ENCODE measurements at regions not wholly inside any gene's neighbourhood (a gene's known extent, or its start where the extent isn't known, plus 50 kb on each side); places are given as distances from the start of the nearest gene placed in this dataset.

DNA sequence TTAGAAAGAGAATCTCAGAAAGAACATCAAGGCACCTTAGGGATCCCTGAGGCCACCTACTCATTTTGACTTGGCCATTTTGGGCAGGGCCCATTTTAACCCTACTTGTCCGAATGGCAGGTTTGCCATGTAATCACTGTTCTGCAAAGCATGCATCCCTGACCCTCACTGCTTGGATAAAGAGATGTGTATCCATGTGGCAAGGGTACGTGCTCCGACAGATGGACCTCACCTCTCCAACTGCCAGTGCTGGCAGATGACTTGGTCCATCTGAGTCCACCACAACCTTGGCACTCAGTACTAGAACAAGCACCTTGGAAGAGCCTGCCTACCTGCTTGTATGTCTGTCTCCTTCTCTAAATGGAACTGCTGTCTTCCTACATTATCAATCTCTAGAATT, 139.4 kb downstream of the SPATA19 start:
- Histone ChIP-seq H3K4me3 (ENCODE audit: low read depth in 1 of 2, low read length in 2 of 2) (no peak overlapping the region), H3K36me3 (ENCODE audit: control insufficient read depth in 2 of 2, insufficient read depth in 2 of 2, low read length in 1 of 2) (no peaks in the 10 kb centered on the region), H3K27ac (ENCODE audit: low read depth in 2 of 2, low read length in 1 of 2) (no peak overlapping the region), H3K27me3 (ENCODE audit: control insufficient read depth in 1 of 2, insufficient read depth in 2 of 2, low read length in 2 of 2) (no peaks in the 10 kb centered on the region), H3K9me3 (ENCODE audit: control insufficient read depth in 2 of 2, insufficient read depth in 1 of 2, low read depth in 1 of 2, low read length in 1 of 2) (no peaks in the 10 kb centered on the region), H3K4me1 (ENCODE audit: control insufficient read depth in 2 of 2, insufficient read depth in 2 of 2, low read length in 1 of 2) (no peaks in the 10 kb centered on the region)
- WGBS, 2 donors: 90 to 91% methylated on average over 3 of the region's 3 CpGs

DNA sequence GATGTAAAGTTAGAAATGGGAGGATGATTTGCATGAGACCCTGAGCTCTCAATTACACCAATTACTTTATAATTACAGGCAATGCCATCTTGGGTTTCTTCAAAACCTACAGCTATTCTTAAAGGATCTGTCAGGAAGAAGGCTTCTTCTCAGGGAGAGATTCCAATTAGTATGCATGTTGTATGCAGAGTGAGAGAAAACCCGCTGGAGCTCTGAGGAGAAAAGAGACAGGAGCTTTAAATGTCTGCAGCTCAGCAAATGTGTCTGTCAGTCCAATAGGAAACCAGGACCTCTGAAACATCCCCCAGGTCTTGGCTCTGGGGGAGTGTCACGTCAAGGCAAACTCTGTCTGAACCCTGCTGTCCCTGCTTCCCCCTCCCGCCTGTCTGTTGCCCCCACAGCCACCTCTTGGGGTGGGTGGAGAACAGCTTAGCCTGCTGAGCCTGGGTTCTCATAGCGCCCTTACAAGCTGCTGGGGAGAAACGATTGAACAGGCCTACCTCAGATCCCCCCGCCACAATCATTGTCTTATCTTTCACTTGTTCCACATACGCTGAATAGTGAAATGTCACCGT, 140.2 kb downstream of the SPATA19 start:
- WGBS, 2 donors: 64 to 66% methylated on average over 8 of the region's 8 CpGs
- no peaks in the 10 kb centered on the region for H3K27me3 ChIP-seq (ENCODE audit: control insufficient read depth in 1 of 2, insufficient read depth in 2 of 2, low read length in 2 of 2)

DNA sequence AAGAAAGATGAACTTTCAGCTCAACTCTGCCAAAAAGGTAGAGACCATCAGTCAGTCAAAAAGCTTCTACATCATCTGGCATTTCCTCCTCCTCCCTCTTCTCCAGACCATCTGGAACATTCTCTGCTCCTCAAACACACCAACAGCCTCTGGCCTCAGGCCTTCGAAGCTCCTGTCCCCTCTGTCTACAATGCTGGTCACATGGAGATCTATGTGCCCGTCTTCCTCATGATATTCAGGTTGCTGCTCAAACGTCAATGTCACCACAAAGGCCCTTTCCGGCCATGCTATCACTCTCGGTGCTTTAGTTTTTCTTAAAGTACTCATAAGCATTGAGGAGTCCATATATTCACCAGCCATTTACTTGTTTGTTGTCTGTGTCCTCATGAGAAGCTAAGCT, 146.2 kb downstream of the SPATA19 start:
- H3K4me1 ChIP-seq (ENCODE audit: control insufficient read depth in 2 of 2, insufficient read depth in 2 of 2, low read length in 1 of 2): no peaks in the 10 kb centered on the region
- no peaks in the 10 kb centered on the region for H3K9me3 ChIP-seq (ENCODE audit: control insufficient read depth in 2 of 2, insufficient read depth in 1 of 2, low read depth in 1 of 2, low read length in 1 of 2)
- H3K27me3 ChIP-seq (ENCODE audit: control insufficient read depth in 1 of 2, insufficient read depth in 2 of 2, low read length in 2 of 2): no peaks in the 10 kb centered on the region
- no peaks in the 10 kb centered on the region for H3K36me3 ChIP-seq (ENCODE audit: control insufficient read depth in 2 of 2, insufficient read depth in 2 of 2, low read length in 1 of 2)
- no peak overlapping the region for H3K27ac ChIP-seq (ENCODE audit: low read depth in 2 of 2, low read length in 1 of 2)
- WGBS, 2 donors: 83 to 87% methylated on average over 5 of the region's 5 CpGs
- no peak overlapping the region for H3K4me3 ChIP-seq (ENCODE audit: low read depth in 1 of 2, low read length in 2 of 2)

More for the DNA sequence above, 140.2 kb downstream of the SPATA19 start:
- no peaks in the 10 kb centered on the region for H3K4me1 ChIP-seq (ENCODE audit: control insufficient read depth in 2 of 2, insufficient read depth in 2 of 2, low read length in 1 of 2)
- no peak overlapping the region for H3K27ac ChIP-seq (ENCODE audit: low read depth in 2 of 2, low read length in 1 of 2)
- no peaks in the 10 kb centered on the region for H3K36me3 ChIP-seq (ENCODE audit: control insufficient read depth in 2 of 2, insufficient read depth in 2 of 2, low read length in 1 of 2)
- H3K4me3 ChIP-seq (ENCODE audit: low read depth in 1 of 2, low read length in 2 of 2): no peak overlapping the region
- no peaks in the 10 kb centered on the region for H3K9me3 ChIP-seq (ENCODE audit: control insufficient read depth in 2 of 2, insufficient read depth in 1 of 2, low read depth in 1 of 2, low read length in 1 of 2)

DNA sequence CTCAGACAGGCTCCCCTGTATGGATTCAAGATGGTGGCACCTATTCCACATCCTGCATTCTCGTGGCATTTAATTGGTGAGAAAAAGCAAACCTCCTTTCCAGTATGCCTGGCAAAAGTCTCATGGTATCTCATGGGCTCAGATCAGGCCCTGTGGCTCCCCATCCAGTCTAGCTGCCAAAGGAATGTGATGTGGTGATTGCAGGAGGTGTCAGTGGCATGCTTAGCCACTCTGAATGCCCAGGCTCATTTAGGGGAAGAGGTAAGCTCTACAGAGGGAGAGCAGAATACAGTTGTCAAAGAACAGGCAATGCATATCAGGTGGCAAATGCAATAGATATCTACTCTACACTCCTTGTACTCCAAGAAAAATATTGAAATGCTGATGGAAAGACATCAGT, 146.7 kb downstream of the SPATA19 start:
- Histone ChIP-seq H3K27me3 (ENCODE audit: control insufficient read depth in 1 of 2, insufficient read depth in 2 of 2, low read length in 2 of 2) (no peaks in the 10 kb centered on the region), H3K9me3 (ENCODE audit: control insufficient read depth in 2 of 2, insufficient read depth in 1 of 2, low read depth in 1 of 2, low read length in 1 of 2) (no peaks in the 10 kb centered on the region), H3K27ac (ENCODE audit: low read depth in 2 of 2, low read length in 1 of 2) (no peak overlapping the region), H3K36me3 (ENCODE audit: control insufficient read depth in 2 of 2, insufficient read depth in 2 of 2, low read length in 1 of 2) (no peaks in the 10 kb centered on the region), H3K4me3 (ENCODE audit: low read depth in 1 of 2, low read length in 2 of 2) (no peak overlapping the region), H3K4me1 (ENCODE audit: control insufficient read depth in 2 of 2, insufficient read depth in 2 of 2, low read length in 1 of 2) (no peaks in the 10 kb centered on the region)
- WGBS, 2 donors: 63 to 78% methylated on average over 1 of the region's 1 CpG

DNA sequence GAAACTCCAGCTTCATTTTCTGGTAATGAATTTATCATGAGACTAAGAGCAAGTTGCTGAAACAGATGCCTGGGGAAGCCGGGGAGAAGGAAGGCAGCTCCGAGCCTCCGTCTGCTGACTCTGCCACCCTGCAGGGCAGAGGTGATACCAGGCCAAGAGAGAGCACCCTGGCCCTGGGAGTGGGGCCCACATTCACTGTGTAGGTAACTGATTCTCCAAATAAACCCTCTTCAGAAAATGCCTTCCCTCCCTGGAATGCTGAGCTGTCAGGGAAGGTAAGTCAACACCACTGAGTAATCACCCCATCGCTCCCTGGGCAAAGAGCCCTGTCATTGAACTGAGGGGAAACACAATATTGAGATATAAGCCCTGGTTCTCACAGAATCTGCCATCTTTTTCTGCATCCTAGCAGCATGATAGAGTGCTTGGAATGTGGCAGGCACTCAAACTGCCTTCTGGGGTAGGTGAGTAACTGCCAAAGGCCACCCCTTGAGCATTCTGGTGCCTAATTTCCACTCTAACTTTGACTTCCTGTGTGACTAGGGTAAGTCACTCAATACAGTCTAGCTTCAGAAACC, 147.6 kb downstream of the SPATA19 start:
- H3K4me1 ChIP-seq (ENCODE audit: control insufficient read depth in 2 of 2, insufficient read depth in 2 of 2, low read length in 1 of 2): no peaks in the 10 kb centered on the region
- H3K36me3 ChIP-seq (ENCODE audit: control insufficient read depth in 2 of 2, insufficient read depth in 2 of 2, low read length in 1 of 2): no peaks in the 10 kb centered on the region
- no peaks in the 10 kb centered on the region for H3K27me3 ChIP-seq (ENCODE audit: control insufficient read depth in 1 of 2, insufficient read depth in 2 of 2, low read length in 2 of 2)
- H3K4me3 ChIP-seq (ENCODE audit: low read depth in 1 of 2, low read length in 2 of 2): no peak overlapping the region
- H3K9me3 ChIP-seq (ENCODE audit: control insufficient read depth in 2 of 2, insufficient read depth in 1 of 2, low read depth in 1 of 2, low read length in 1 of 2): no peaks in the 10 kb centered on the region
- no peak overlapping the region for H3K27ac ChIP-seq (ENCODE audit: low read depth in 2 of 2, low read length in 1 of 2)
- 79 to 84% methylated on average over 4 of the region's 4 CpGs for WGBS, 2 donors

DNA sequence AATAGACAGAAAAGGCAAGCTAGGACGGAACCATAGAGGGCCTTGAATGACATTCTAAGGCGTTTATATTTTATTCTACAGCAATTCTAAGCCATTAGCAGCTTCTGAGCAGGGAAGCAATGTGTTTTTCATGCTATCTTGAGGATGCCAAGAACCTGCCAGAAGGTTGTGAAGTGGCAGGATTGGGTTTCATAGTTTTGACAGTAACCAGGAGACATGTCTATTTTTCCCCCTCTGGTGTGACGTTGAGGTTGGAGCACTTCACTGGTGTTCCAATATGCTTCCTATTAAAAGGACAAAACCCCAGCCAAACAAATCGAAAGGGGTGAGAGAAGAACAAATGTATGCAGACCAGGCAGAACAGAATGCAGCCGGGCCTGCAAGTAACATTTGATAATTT, 148.2 kb downstream of the SPATA19 start:
- Histone ChIP-seq H3K27me3 (ENCODE audit: control insufficient read depth in 1 of 2, insufficient read depth in 2 of 2, low read length in 2 of 2) (no peaks in the 10 kb centered on the region), H3K27ac (ENCODE audit: low read depth in 2 of 2, low read length in 1 of 2) (no peak overlapping the region), H3K4me3 (ENCODE audit: low read depth in 1 of 2, low read length in 2 of 2) (no peak overlapping the region), H3K9me3 (ENCODE audit: control insufficient read depth in 2 of 2, insufficient read depth in 1 of 2, low read depth in 1 of 2, low read length in 1 of 2) (no peaks in the 10 kb centered on the region), H3K36me3 (ENCODE audit: control insufficient read depth in 2 of 2, insufficient read depth in 2 of 2, low read length in 1 of 2) (no peaks in the 10 kb centered on the region), H3K4me1 (ENCODE audit: control insufficient read depth in 2 of 2, insufficient read depth in 2 of 2, low read length in 1 of 2) (no peaks in the 10 kb centered on the region)
- 59 to 60% methylated on average over 5 of the region's 5 CpGs for WGBS, 2 donors

DNA sequence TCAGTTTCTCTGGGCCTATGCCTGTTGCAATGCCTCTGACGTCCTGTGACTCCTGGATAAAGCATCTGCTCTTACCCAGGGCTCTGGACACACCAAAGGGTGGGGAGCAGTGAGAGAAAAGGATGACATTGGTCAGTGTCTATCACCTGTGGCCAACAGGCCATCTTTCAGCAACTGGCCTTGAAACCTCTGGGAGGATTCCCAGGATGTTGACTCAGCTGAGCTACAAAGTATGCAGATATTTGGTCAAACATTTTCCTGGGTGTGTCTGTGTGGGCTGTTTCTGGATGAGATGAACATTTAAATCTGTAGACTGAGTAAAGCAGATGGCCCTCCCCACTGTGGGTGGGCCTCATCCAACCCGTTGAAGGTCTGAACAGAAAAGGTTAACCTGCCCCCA, 149.9 kb downstream of the SPATA19 start:
- 54 to 57% methylated on average over 2 of the region's 2 CpGs for WGBS, 2 donors
- H3K4me1 ChIP-seq (ENCODE audit: control insufficient read depth in 2 of 2, insufficient read depth in 2 of 2, low read length in 1 of 2): no peaks in the 10 kb centered on the region
- H3K27ac ChIP-seq (ENCODE audit: low read depth in 2 of 2, low read length in 1 of 2): no peak overlapping the region
- no peak overlapping the region for H3K4me3 ChIP-seq (ENCODE audit: low read depth in 1 of 2, low read length in 2 of 2)
- no peaks in the 10 kb centered on the region for H3K36me3 ChIP-seq (ENCODE audit: control insufficient read depth in 2 of 2, insufficient read depth in 2 of 2, low read length in 1 of 2)
- no peaks in the 10 kb centered on the region for H3K9me3 ChIP-seq (ENCODE audit: control insufficient read depth in 2 of 2, insufficient read depth in 1 of 2, low read depth in 1 of 2, low read length in 1 of 2)
- H3K27me3 ChIP-seq (ENCODE audit: control insufficient read depth in 1 of 2, insufficient read depth in 2 of 2, low read length in 2 of 2): no peaks in the 10 kb centered on the region

DNA sequence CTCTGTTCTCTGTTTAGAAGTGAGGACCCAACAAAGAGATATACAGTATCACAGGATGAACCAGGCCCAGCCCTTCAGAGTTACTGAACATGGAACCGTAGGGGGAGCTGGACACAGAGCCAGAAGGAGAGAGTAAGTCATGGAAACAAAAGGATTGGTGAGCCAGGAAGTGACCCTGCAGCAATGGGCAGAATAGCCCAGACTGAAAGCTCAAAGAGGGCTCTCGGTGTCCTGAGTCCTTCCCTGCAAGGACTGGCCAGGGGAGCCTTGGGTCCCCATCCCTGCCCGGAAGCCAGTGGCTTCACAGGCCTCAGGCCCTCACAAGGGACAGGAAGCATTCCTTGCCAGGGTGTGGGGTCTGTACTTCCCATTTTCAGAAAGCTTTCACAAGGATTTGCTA, 150.6 kb downstream of the SPATA19 start:
- Histone ChIP-seq H3K4me1 (ENCODE audit: control insufficient read depth in 2 of 2, insufficient read depth in 2 of 2, low read length in 1 of 2) (no peaks in the 10 kb centered on the region), H3K27ac (ENCODE audit: low read depth in 2 of 2, low read length in 1 of 2) (no peak overlapping the region), H3K9me3 (ENCODE audit: control insufficient read depth in 2 of 2, insufficient read depth in 1 of 2, low read depth in 1 of 2, low read length in 1 of 2) (no peaks in the 10 kb centered on the region), H3K36me3 (ENCODE audit: control insufficient read depth in 2 of 2, insufficient read depth in 2 of 2, low read length in 1 of 2) (no peaks in the 10 kb centered on the region), H3K4me3 (ENCODE audit: low read depth in 1 of 2, low read length in 2 of 2) (no peak overlapping the region), H3K27me3 (ENCODE audit: control insufficient read depth in 1 of 2, insufficient read depth in 2 of 2, low read length in 2 of 2) (no peaks in the 10 kb centered on the region)
- 59 to 80% methylated on average over 3 of the region's 3 CpGs for WGBS, 2 donors

DNA sequence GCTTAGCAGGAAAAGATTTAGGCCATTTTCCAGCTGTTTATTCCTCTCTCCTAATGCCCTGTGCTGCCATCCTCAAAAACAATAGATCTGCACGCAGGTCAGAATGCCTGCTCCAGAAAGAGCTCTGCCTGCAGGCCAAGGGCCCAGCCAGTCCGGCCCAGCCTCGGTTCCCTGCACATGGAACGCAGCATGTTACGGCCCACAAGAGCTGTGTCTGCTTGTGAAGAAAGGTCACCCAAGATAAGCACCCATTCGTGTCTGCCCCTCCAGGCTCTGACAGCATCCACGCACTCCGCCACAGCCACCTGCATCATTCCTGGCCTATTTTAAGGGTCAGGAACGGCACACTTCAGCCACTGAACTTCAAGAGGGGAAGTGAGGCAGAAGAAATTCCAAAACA, 152.2 kb downstream of the SPATA19 start:
- H3K36me3 ChIP-seq (ENCODE audit: control insufficient read depth in 2 of 2, insufficient read depth in 2 of 2, low read length in 1 of 2): no peaks in the 10 kb centered on the region
- no peaks in the 10 kb centered on the region for H3K9me3 ChIP-seq (ENCODE audit: control insufficient read depth in 2 of 2, insufficient read depth in 1 of 2, low read depth in 1 of 2, low read length in 1 of 2)
- no peaks in the 10 kb centered on the region for H3K27me3 ChIP-seq (ENCODE audit: control insufficient read depth in 1 of 2, insufficient read depth in 2 of 2, low read length in 2 of 2)
- no peaks in the 10 kb centered on the region for H3K4me1 ChIP-seq (ENCODE audit: control insufficient read depth in 2 of 2, insufficient read depth in 2 of 2, low read length in 1 of 2)
- no peak overlapping the region for H3K27ac ChIP-seq (ENCODE audit: low read depth in 2 of 2, low read length in 1 of 2)
- 89 to 90% methylated on average over 9 of the region's 9 CpGs for WGBS, 2 donors
- H3K4me3 ChIP-seq (ENCODE audit: low read depth in 1 of 2, low read length in 2 of 2): no peak overlapping the region

DNA sequence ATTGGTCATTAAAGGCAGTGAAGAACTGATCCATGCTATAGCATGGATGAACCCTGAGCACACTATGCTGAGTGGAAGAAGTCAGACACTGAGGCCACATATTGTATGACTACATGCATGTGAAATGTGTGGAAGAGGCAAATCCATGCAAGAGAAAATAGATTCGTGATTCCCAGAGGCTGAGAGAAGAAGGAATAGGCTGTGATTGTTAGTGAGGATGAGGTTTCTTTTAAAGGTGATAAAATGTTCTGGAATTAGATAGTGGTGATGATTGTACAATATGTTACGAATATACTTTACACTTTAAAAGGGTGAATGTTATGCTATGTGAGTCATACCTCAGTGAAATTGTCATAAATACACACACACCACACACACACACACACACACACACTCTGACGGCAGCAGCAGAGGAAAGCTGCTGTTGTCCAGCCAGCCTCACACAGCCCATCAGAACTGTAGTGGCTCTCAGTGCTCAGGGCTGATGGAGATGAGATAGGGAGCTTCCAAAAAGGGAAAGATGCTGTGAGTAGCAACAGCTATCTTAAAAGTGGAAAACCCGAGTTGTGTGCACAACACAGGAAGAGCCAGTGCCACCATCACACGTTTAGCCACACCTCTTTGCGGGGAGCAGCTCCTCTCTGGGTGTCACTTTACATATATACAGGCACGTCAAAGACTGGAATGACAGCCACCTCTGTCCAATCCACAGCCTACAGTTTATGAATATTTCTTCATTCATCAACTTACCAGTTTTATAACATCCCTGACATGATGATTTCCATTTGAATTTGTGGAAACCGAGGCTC, 153.0 kb downstream of the SPATA19 start:
- 58 to 61% methylated on average over 8 of the region's 8 CpGs for WGBS, 2 donors
- Histone ChIP-seq H3K9me3 (ENCODE audit: control insufficient read depth in 2 of 2, insufficient read depth in 1 of 2, low read depth in 1 of 2, low read length in 1 of 2) (no peaks in the 10 kb centered on the region), H3K4me3 (ENCODE audit: low read depth in 1 of 2, low read length in 2 of 2) (no peak overlapping the region), H3K27me3 (ENCODE audit: control insufficient read depth in 1 of 2, insufficient read depth in 2 of 2, low read length in 2 of 2) (no peaks in the 10 kb centered on the region), H3K27ac (ENCODE audit: low read depth in 2 of 2, low read length in 1 of 2) (no peak overlapping the region), H3K4me1 (ENCODE audit: control insufficient read depth in 2 of 2, insufficient read depth in 2 of 2, low read length in 1 of 2) (no peaks in the 10 kb centered on the region), H3K36me3 (ENCODE audit: control insufficient read depth in 2 of 2, insufficient read depth in 2 of 2, low read length in 1 of 2) (no peaks in the 10 kb centered on the region)

All from esophagus (tissue), 2 donors.